ENCODE measurements at regions not wholly inside any gene's neighbourhood (a gene's known extent, or its start where the extent isn't known, plus 50 kb on each side); places are given as distances from the start of the nearest gene placed in this dataset.

DNA sequence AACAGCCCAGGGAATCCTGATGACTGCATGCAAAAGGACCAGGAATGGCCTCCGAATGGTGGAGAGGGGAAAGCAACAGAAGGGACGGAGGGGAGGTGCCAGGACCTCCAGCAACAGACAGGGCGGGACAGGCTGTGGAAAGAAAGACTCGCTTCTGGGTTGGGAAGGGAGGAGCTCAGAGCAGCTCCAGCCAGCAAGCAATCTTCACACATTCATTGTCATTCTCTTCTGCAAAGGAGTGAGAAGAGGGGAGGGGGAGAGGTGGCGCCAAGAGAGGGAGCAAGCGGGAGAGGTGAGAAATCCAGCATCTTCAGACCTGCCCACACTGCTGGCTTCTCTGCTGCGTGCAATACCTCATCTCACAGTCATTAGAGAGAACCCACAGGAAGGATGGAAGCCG lies 509.0 kb downstream of the BUD13 start:
- H3K9me3 Mint-ChIP-seq, result no peaks in the 10 kb centered on the region
- peaks cover 3% of the 10 kb centered on the region for H3K27me3 Mint-ChIP-seq
- H3K4me3 Mint-ChIP-seq, result no peak overlapping the region
- no peak overlapping the region for H3K27ac Mint-ChIP-seq
- no peaks in the 10 kb centered on the region for H3K36me3 Mint-ChIP-seq (ENCODE audit: low read depth)
- H3K4me1 Mint-ChIP-seq (ENCODE audit: low read depth), result no peaks in the 10 kb centered on the region

DNA sequence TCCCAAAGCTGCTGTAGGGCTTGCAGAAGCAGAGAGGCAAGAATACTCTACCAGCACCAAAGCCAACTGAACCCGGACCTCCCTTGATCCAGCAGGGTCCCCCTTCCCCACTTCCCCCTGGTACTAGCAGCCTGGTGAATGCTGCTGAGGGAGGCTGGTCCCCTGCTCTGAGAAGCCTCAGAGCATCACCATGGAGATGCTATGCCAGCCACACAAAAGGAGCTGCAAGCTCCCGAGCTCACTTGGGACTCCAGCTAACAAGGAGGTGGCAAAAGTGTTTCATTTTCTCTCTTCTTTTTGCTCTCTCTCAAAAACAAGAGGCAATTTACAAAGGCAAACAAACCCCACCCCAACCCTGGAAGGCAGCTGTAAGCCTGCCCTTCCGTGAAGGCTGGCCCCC lies 509.8 kb downstream of the BUD13 start:
- Mint-ChIP-seq H3K27ac (no peak overlapping the region), H3K27me3 (peaks cover 3% of the 10 kb centered on the region), H3K4me3 (no peak overlapping the region), H3K9me3 (no peaks in the 10 kb centered on the region), H3K4me1 (ENCODE audit: low read depth) (no peaks in the 10 kb centered on the region), H3K36me3 (ENCODE audit: low read depth) (no peaks in the 10 kb centered on the region)

DNA sequence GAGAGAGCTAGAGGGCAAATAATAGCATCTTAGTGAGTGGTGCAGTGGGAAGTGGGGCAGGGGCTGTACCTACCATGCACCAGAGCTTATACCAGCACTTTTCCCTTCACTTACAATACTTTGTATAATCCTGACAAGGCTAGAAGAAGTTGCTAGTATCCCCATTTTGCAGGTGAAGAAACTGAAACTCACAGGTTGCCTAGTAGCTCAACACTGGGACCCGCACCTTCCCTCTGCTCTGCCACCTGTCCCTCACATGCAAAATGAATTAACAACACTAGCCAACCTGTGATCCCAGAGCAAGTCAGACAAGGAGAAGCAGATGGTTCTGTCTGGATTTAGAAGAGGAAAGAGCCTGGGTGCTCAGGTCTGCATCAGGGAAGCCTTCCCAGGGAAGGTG lies 510.4 kb downstream of the BUD13 start:
- no peaks in the 10 kb centered on the region for H3K9me3 Mint-ChIP-seq
- H3K27me3 Mint-ChIP-seq, result peaks cover 3% of the 10 kb centered on the region
- no peak overlapping the region for H3K4me3 Mint-ChIP-seq
- H3K27ac Mint-ChIP-seq, result no peak overlapping the region
- no peaks in the 10 kb centered on the region for H3K36me3 Mint-ChIP-seq (ENCODE audit: low read depth)
- H3K4me1 Mint-ChIP-seq (ENCODE audit: low read depth), result no peaks in the 10 kb centered on the region

DNA sequence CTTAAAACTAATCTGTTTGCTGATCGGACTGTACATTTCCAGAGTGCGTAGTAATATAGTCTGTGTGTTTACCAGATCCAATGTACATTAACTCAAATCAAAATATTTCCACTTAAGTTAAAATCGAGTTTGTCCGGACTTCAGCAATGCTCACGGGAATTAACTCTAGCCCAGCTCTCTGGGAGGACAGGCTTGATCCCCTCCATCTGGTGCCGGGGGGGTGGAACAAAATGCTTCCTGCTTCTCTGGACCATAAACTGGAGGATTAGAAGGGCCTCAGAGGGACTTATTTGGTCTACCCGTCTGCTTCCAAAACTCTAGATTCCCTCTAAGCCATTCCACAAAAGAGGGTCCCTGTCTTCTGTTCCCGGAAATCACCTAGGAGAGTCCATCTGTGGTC lies 511.2 kb downstream of the BUD13 start:
- no peaks in the 10 kb centered on the region for H3K36me3 Mint-ChIP-seq (ENCODE audit: low read depth)
- H3K27me3 Mint-ChIP-seq, result peaks cover 3% of the 10 kb centered on the region
- H3K4me1 Mint-ChIP-seq (ENCODE audit: low read depth), result no peaks in the 10 kb centered on the region
- no peak overlapping the region for H3K4me3 Mint-ChIP-seq
- H3K9me3 Mint-ChIP-seq, result no peaks in the 10 kb centered on the region
- H3K27ac Mint-ChIP-seq, result no peak overlapping the region

DNA sequence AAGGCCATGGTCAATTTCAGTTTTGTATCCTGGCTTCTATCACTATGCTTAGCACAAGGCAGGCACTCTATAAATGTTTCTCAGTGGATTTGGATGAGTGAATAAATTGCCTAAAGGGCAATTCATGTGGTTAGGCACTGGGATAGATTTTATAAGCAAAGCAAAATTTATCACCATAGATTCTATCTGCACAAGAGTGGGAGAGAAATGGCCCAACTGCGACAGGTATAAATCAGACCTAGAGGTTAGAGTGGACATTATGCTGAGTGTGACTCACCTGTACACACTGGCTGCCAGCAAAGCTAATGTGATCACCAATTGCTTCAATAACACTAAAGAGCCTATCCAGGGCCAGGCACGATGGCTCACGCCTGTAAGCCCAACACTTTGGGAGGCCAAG lies 514.0 kb downstream of the BUD13 start:
- H3K4me1 Mint-ChIP-seq (ENCODE audit: low read depth), result no peaks in the 10 kb centered on the region
- H3K4me3 Mint-ChIP-seq, result no peak overlapping the region
- H3K27ac Mint-ChIP-seq, result no peak overlapping the region
- H3K36me3 Mint-ChIP-seq (ENCODE audit: low read depth), result no peaks in the 10 kb centered on the region
- no peaks in the 10 kb centered on the region for H3K9me3 Mint-ChIP-seq
- H3K27me3 Mint-ChIP-seq, result peaks cover 3% of the 10 kb centered on the region

DNA sequence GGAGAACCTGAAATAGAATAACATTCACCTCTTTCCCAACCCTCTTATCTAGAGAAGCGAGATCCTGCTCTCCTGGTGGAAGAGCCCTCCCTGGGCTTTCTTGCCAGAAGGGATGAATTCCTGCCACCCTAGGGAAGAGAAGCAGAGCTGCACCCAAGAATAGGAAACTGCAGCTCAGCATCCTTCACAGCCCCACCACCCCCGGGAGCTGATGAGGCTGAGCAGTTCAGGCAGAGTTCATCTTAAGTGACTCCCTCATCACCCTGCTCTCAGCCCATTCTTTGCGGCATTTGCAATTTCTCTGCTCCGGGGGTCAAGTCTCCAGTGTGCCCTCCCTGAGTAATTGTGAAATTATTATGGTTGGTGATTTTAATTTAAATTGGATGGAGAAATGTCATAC lies 514.9 kb downstream of the BUD13 start:
- Mint-ChIP-seq H3K27ac (no peak overlapping the region), H3K9me3 (no peaks in the 10 kb centered on the region), H3K4me1 (ENCODE audit: low read depth) (no peaks in the 10 kb centered on the region), H3K36me3 (ENCODE audit: low read depth) (no peaks in the 10 kb centered on the region), H3K27me3 (peaks cover 3% of the 10 kb centered on the region), H3K4me3 (no peak overlapping the region)

- H3K4me1 Mint-ChIP-seq (ENCODE audit: low read depth), result no peaks in the 10 kb centered on the region
- no peaks in the 10 kb centered on the region for H3K9me3 Mint-ChIP-seq
- H3K27me3 Mint-ChIP-seq, result no peaks in the 10 kb centered on the region
- H3K36me3 Mint-ChIP-seq (ENCODE audit: low read depth), result no peaks in the 10 kb centered on the region
- no peak overlapping the region for H3K27ac Mint-ChIP-seq
- H3K4me3 Mint-ChIP-seq, result no peak overlapping the region
These were observed 515.7 kb downstream of the BUD13 start for GRCh38 chr11:116257092-116257491.

DNA sequence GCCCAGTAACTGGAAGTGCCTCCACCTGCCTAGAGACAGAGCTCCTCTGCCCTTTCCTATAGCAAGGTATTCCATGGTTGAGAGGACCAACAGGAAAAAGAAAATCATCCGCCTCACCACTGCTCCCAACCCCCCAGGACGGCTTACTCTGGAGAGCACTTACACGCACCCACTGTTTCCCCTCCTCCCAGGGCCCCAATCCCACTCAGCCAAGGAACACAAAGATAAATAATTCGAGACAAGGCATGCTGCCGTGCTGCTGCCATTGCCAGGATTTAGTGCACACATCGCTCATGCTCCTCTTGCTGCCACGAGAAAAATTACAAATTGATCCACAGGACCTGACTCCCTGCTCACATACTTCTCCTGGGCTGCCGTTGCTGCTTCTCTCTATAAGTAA lies 516.6 kb downstream of the BUD13 start:
- Mint-ChIP-seq H3K36me3 (ENCODE audit: low read depth) (no peaks in the 10 kb centered on the region), H3K4me3 (no peak overlapping the region), H3K9me3 (no peaks in the 10 kb centered on the region), H3K27ac (no peak overlapping the region), H3K27me3 (no peaks in the 10 kb centered on the region), H3K4me1 (ENCODE audit: low read depth) (no peaks in the 10 kb centered on the region)

GRCh38 chr11:116255321-116255953 lies 517.4 kb downstream of the BUD13 start:
- Mint-ChIP-seq H3K27me3 (no peaks in the 10 kb centered on the region), H3K36me3 (ENCODE audit: low read depth) (no peaks in the 10 kb centered on the region), H3K4me1 (ENCODE audit: low read depth) (no peaks in the 10 kb centered on the region), H3K27ac (no peak overlapping the region), H3K9me3 (no peaks in the 10 kb centered on the region), H3K4me3 (no peak overlapping the region)

- H3K27ac Mint-ChIP-seq, result no peak overlapping the region
These were observed 522.6 kb downstream of the BUD13 start for GRCh38 chr11:116250155-116250554.

GRCh38 chr11:116249561-116249960 lies 523.2 kb downstream of the BUD13 start:
- Mint-ChIP-seq H3K9me3 (no peaks in the 10 kb centered on the region), H3K4me1 (ENCODE audit: low read depth) (no peaks in the 10 kb centered on the region), H3K27me3 (peaks cover 4% of the 10 kb centered on the region), H3K36me3 (ENCODE audit: low read depth) (no peaks in the 10 kb centered on the region), H3K27ac (no peak overlapping the region), H3K4me3 (no peak overlapping the region)

More at GRCh38 chr11:116250155-116250554, 522.6 kb downstream of the BUD13 start:
- Mint-ChIP-seq H3K4me1 (ENCODE audit: low read depth) (no peaks in the 10 kb centered on the region), H3K27me3 (peaks cover 4% of the 10 kb centered on the region), H3K36me3 (ENCODE audit: low read depth) (no peaks in the 10 kb centered on the region), H3K4me3 (no peak overlapping the region), H3K9me3 (no peaks in the 10 kb centered on the region)

- Mint-ChIP-seq H3K27me3 (peaks cover 11% of the 10 kb centered on the region), H3K27ac (no peak overlapping the region), H3K4me1 (ENCODE audit: low read depth) (no peaks in the 10 kb centered on the region), H3K4me3 (no peak overlapping the region), H3K9me3 (no peaks in the 10 kb centered on the region), H3K36me3 (ENCODE audit: low read depth) (no peaks in the 10 kb centered on the region)
These were observed 527.9 kb downstream of the BUD13 start for GRCh38 chr11:116244889-116245288.

- no peak overlapping the region for H3K27ac Mint-ChIP-seq
- H3K27me3 Mint-ChIP-seq, result peaks cover 11% of the 10 kb centered on the region
- H3K4me1 Mint-ChIP-seq (ENCODE audit: low read depth), result no peaks in the 10 kb centered on the region
- H3K9me3 Mint-ChIP-seq, result no peaks in the 10 kb centered on the region
- H3K4me3 Mint-ChIP-seq, result no peak overlapping the region
- no peaks in the 10 kb centered on the region for H3K36me3 Mint-ChIP-seq (ENCODE audit: low read depth)
These were observed 528.3 kb downstream of the BUD13 start for GRCh38 chr11:116244439-116244838.

- H3K9me3 Mint-ChIP-seq, result no peaks in the 10 kb centered on the region
- no peaks in the 10 kb centered on the region for H3K36me3 Mint-ChIP-seq (ENCODE audit: low read depth)
- H3K4me1 Mint-ChIP-seq (ENCODE audit: low read depth), result no peaks in the 10 kb centered on the region
- H3K4me3 Mint-ChIP-seq, result no peak overlapping the region
- H3K27me3 Mint-ChIP-seq, result peaks cover 11% of the 10 kb centered on the region
- no peak overlapping the region for H3K27ac Mint-ChIP-seq
These were observed 528.8 kb downstream of the BUD13 start for GRCh38 chr11:116243991-116244390.

- H3K4me3 Mint-ChIP-seq, result no peak overlapping the region
- H3K4me1 Mint-ChIP-seq (ENCODE audit: low read depth), result no peaks in the 10 kb centered on the region
- no peaks in the 10 kb centered on the region for H3K36me3 Mint-ChIP-seq (ENCODE audit: low read depth)
- peaks cover 11% of the 10 kb centered on the region for H3K27me3 Mint-ChIP-seq
- H3K27ac Mint-ChIP-seq, result no peak overlapping the region
- no peaks in the 10 kb centered on the region for H3K9me3 Mint-ChIP-seq
These were observed 530.8 kb downstream of the BUD13 start for GRCh38 chr11:116242006-116242405.

- H3K4me1 Mint-ChIP-seq (ENCODE audit: low read depth), result no peaks in the 10 kb centered on the region
- peaks cover 10% of the 10 kb centered on the region for H3K27me3 Mint-ChIP-seq
- no peak overlapping the region for H3K4me3 Mint-ChIP-seq
- no peaks in the 10 kb centered on the region for H3K9me3 Mint-ChIP-seq
- no peaks in the 10 kb centered on the region for H3K36me3 Mint-ChIP-seq (ENCODE audit: low read depth)
- H3K27ac Mint-ChIP-seq, result no peak overlapping the region
These were observed 532.1 kb downstream of the BUD13 start for GRCh38 chr11:116240710-116241109.

Measured in stimulated activated naive CD8-positive, alpha-beta T cell treated with anti-CD3 and anti-CD28 coated beads, Interleukin-15, Interleukin-2, amounts not matched to agents 100 ng/mL and 50 ng/mL, for 24 hours (primary cell).